ENCODE measurements at regions not wholly inside any gene's neighbourhood (a gene's known extent, or its start where the extent isn't known, plus 50 kb on each side); places are given as distances from the start of the nearest gene placed in this dataset.
A peak's percentile ranks its signal among the peaks of the same experiment; 100 is the strongest.
"Not testable (repeated sequence)": the region's sequence is repeated elsewhere in the genome, so short reads cannot be mapped to it uniquely, and the experiment has no call there.

DNA sequence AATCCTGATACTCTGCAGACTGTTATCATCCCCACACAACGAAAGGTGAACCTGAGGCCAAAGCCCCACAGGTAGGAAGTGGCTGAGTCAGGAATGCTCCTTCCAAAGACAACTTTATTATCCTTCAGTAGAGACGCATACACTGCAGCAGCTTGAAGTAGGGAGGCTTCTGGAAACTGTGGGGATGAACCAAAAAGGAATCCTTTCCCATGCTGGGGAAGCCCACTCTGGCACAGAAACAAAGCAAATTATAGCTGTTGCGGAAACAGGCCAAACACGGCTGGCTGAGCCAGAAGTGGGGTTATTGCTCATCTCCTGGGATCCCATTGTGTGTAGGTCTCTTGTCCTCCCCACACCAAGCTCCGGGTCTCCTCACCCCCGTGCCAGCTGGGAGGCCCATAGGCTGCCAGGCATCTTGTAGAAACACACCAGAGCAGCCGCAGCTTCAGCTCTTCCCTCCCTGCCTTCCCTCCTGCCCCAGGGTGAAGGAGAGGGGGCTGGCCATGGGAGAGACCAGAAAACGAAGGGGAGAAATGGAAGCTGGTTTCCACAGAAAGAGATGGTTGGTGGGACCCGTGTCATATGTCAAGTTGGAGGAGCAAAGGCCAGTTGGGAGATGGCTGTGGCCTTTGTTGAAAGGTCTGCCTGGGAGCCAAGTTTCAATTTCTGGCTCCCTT, 176.9 kb upstream of the NABP1 start:
- FAIRE-seq (no peak), DNase-seq (ENCODE audit: insufficient read length, low spot score) (no peak)
- TF ChIP-seq POLR2A (IDR thresholded peaks at IDR 0.05; ENCODE audit: low read depth, low read length) = no peak

DNA sequence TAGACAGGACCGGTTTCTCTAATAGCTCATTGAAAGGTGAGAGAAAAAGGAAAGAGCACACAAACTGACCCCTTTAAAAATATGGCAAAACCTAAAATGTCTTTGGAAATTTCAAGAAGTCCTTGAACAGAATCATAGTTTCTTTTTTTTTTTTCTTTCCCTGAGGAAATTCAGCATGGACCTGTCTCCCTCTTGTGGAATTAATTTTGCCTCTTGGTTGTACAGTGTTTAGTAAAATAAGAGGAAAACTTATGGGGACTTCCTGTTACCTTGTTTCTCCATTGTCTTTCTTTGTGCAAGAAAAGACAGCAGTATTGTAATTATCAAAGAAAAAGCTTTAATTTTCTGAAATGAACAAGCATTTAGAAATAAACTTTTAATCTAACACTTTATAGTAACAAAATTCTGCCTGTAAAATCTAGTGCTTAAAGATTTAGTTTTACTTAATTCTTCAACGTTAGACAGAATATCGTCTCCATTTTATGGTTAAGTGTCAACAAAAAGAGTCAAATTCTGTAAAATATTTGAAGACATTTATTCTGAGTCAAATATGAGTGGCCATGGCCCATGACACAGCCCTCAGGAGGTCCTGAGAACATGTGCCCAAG, 176.3 kb upstream of the NABP1 start:
- FAIRE-seq (no peak), DNase-seq (ENCODE audit: insufficient read length, low spot score) (no peak)
- TF ChIP-seq POLR2A (IDR thresholded peaks at IDR 0.05; ENCODE audit: low read depth, low read length) = no peak

DNA sequence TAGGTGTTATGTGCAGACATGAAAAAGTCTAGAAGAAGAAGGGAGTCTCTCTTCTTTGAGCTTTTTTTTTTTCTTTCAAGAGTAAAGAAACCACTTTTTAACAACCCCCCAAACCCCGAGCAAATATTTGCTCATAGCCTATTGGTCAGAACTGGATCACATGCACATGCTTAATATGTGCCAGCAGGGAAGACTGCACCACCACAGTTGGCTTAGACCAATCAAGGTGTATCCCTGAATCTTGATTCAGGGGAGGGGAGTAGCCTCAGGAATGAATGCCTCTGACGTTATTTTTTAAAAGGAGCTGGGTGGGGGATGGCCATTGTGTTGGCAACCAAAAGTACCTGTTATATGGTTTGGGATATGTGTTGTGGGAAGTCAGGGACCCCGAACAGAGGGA, 171.4 kb upstream of the NABP1 start:
- no peak for FAIRE-seq
- TF ChIP-seq POLR2A (IDR thresholded peaks at IDR 0.05; ENCODE audit: low read depth, low read length) = no peak
- DNase-seq (ENCODE audit: insufficient read length, low spot score) = no peak

DNA sequence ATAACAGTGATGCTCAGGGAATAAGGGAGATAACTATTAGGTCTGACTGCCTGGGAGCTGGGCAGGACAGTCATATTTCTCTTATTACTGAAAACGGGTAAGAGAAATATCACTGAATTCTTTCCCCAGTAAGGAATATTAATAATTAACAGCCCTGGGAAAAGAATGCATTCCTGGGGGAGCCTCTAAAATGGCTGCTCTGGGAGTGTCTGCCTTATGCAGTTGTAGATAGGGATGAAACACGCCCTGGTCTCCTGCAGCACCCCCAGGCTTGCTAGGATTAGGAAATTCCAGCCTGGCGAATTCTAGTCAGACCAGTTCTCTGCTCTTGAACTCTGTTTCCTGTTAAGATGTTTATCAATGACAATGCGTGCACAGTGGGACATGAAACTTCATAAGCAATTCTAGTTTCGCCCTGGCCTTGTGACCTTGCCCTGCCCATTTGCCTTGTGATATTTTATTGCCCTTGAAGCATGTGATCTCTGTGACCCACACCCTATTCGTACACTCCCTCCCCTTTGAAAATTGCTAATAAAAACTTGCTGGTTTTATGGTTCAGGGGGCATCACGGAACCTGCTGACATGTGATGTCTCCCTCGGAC, 170.6 kb upstream of the NABP1 start:
- not testable (repeated sequence) for DNase-seq (ENCODE audit: insufficient read length, low spot score); FAIRE-seq

DNA sequence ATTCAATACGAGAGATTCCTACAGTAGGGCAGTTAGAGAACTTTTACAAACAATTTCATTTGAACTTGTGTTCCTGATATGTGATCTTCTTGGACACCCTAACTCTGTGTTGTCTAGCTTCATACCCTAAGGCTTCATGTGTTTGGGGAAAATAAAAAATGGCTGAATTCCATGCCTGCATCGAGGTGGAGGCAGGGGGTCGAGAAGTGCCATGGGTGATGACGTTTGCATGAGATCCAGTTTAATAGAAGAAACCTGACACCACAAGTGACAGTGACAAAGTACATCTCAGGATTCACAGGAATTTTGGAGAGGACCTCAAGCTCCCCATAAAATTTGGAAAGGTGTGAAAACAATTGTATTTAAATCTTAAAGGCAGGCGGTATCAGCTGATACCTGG, 169.2 kb upstream of the NABP1 start:
- no peak for TF ChIP-seq POLR2A (IDR thresholded peaks at IDR 0.05; ENCODE audit: low read depth, low read length)
- FAIRE-seq (no peak), DNase-seq (ENCODE audit: insufficient read length, low spot score) (no peak)

DNA sequence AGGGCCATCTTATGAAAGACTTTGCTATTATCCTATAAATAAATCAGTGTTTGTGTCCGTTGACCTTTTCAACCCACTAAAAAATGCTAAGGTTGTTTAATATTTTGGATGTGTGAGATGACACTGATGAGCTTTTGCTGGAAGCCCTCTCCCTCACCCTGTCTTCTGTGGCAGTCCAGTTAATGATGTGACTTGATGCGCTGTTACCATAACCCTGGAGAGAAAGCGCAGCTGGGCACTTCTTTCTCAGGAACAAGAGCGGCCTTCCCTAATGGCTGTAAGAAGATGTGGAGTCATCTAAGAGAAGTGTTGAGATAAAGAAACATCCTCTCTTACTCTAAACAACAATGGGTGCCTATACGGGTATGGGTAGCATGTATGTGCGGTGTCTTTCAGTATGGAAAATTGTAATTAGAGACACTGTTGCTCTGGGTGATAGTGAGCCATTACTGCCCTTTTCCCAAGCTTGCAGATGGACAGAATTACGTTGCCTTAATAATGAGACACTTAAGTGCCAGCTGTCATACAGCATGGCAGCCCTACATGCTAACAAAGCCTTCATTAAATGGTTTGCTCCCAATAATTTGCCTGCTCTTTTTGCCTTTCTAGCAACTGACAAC, 165.6 kb upstream of the NABP1 start:
- DNase-seq (ENCODE audit: insufficient read length, low spot score) (no peak), FAIRE-seq (no peak)
- no peak for TF ChIP-seq POLR2A (IDR thresholded peaks at IDR 0.05; ENCODE audit: low read depth, low read length)

DNA sequence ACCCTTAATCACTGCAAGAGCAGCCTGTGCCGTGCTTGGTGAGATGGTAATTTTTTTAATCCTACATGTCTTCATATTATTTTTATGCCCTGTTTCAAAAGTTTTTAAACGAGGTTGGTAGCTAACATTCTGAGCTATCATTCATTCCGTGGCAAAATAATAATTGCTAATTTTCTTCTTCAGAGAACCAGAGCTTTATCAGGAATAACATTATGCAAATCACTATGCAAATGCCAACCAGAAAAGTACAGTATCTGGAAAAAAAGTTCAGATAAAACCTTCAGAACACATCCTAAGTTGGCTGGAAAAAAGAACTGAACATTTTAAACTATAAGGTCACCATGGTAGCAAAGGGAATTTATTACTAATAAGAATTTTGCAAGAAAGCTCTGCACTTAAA, 165.1 kb upstream of the NABP1 start:
- FAIRE-seq (no peak), DNase-seq (ENCODE audit: insufficient read length, low spot score) (no peak)
- TF ChIP-seq POLR2A (IDR thresholded peaks at IDR 0.05; ENCODE audit: low read depth, low read length) = no peak

DNA sequence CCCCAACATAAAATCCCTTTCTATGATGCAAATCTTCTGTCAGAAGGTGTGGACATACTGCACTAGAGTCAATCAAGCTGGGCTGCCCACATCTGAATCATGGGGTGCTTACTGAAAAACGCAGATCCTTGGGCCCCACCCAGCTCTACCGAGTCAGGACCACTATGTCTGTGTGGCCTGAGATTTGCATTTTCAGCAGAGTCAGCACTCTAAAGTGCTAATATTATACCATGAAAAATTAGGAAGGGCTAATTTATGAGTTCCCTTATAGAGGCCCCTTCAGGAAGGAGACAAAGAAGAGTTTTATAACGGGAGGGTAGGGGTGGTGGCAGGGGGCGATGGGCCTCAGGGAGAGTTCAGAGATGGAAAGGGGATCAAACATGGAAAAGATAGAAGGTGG, 163.3 kb upstream of the NABP1 start:
- FAIRE-seq (no peak), DNase-seq (ENCODE audit: insufficient read length, low spot score) (no peak)
- no peak for TF ChIP-seq POLR2A (IDR thresholded peaks at IDR 0.05; ENCODE audit: low read depth, low read length)

DNA sequence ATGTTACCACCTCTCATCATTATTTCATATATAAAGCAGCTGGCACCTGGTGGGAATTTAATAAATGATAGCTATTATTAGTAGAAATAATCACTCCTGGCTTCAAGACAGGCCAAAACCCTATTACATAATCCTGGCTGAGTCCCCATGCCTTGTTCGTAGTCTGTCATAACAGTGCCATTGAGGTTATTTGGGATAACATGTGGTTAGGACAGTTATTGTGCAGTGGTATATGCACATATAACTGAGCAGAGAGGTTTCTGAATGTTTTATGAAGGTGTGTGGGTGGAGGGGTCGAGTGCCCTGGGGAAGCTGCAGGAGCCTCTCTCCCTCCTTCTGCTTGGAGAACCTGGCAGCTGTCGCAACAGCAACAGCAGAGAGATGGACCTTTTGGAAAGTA, 162.4 kb upstream of the NABP1 start:
- no peak for DNase-seq (ENCODE audit: insufficient read length, low spot score)
- FAIRE-seq = no peak
- TF ChIP-seq POLR2A (IDR thresholded peaks at IDR 0.05; ENCODE audit: low read depth, low read length) = no peak

DNA sequence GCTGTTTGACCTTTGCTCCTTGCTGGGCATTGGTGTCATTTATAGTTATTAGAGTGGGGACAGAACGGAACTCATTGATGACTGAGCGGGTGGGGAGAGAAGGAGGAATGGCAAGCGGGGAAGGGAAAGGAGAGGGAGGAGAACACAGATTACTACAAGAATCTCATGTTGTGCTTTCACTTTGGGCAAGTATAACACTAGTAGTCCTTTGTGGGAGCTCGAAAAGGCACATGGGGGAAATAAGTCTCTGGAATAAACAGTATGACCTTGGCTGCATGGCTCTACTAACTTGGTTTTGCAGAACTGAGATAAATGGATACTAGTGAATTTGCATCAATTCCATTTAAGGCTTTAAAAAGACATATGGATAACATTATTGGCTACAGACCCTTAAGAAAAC, 161.7 kb upstream of the NABP1 start:
- FAIRE-seq = no peak
- DNase-seq (ENCODE audit: insufficient read length, low spot score) = no peak
- TF ChIP-seq POLR2A (IDR thresholded peaks at IDR 0.05; ENCODE audit: low read depth, low read length) = no peak

DNA sequence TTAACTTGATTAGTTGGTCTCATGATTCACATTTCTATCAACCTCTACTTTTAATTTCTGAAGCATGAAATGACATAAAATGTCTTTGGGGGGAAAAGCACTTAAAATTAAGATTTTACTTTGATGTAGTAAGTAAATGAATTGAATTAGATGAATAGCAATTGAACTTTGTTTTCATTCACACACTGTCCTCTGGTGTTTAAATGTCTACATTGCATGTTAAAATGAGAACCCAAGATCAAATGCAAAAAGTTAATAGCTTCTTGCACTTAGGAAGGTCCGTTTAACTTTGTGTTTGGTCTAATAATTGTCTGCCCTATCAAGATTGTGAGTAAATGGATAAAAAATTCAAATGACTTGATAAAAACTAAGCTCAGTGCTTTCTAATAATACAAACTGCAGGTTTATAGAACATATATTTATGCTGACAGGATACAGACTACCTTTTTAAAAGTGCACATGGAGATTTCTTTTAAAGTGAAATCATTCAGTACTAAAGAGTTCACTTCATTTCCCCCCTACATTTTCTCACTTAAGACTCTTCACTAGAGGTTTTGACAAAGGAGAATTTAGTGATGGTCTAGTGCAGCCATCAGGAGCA, 156.2 kb upstream of the NABP1 start:
- TF ChIP-seq POLR2A (IDR thresholded peaks at IDR 0.05; ENCODE audit: low read depth, low read length) = no peak
- FAIRE-seq (peak; percentile 88), DNase-seq (ENCODE audit: insufficient read length, low spot score) (peak; percentile 13)

DNA sequence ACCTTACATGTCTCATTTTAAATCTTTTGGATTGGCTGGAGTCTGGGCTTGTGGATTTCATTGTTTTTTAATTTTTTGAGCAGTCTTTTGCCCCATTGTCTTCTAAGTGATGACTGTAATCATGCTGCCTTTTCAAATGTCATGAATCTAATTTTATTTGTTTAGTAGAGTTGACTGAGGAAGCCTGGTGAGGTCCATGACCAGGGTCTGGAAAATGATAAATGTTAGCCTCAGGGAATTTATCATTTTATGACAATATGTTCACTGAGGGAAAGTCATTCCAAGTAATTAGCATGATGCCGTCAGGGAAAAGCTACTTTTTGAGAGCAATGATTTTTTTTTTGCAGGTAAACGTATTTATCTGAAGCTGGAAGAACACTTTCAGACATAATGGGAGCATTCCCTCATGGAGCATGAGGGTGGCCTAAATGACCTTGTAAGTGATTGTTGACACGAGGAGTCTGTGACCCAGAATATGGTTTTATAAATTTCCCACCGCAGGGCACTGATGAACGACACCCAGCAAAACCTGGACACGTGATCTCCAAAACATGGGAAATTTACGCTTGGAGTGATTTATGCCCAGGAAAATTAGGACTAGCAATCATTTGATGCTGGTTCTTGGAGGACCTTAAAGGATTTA, 155.3 kb upstream of the NABP1 start:
- FAIRE-seq (no peak), DNase-seq (ENCODE audit: insufficient read length, low spot score) (no peak)
- TF ChIP-seq POLR2A (IDR thresholded peaks at IDR 0.05; ENCODE audit: low read depth, low read length) = no peak

DNA sequence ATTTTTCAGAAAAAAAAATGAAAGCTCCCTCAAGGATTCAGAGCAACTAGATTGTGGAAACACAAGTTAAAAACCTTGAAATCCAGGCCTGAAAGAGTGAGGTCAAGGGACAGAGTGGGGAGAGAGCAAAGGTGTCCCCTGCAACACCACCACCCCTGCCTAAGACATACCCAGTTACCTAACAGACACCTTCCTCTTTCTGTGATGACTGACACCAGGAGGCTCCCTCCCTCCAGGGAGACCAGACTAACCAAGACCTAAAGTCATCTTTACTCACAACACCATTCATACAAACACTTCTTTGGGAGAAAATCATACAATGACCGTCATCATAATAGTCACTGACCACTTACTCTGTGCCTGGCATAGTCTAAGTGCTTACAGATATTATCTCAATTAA, 151.8 kb upstream of the NABP1 start:
- TF ChIP-seq POLR2A (IDR thresholded peaks at IDR 0.05; ENCODE audit: low read depth, low read length) = no peak
- no peak for DNase-seq (ENCODE audit: insufficient read length, low spot score)

DNA sequence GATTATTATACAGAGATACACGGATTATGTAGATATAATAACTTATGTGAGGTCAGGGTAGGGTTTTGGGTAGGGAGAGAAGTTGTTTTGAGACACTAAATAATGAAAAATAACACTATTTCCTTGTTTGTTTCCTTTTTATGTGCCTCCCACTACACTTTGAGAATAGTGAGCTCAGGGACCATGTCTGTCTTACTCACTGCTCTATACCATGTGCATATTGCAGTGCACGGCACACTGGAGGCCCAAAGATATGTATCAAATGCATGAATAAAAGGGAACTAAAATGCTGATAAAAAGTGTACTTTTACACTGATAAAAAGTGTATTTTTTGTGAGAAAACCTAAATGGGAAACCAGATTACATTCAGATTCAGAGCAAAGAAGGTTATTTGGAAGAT, 151.4 kb upstream of the NABP1 start:
- no peak for TF ChIP-seq POLR2A (IDR thresholded peaks at IDR 0.05; ENCODE audit: low read depth, low read length)
- DNase-seq (ENCODE audit: insufficient read length, low spot score) (no peak), FAIRE-seq (no peak)

More for the DNA sequence above, 151.8 kb upstream of the NABP1 start:
- FAIRE-seq = no peak
